ENCODE measurements at regions not wholly inside any gene's neighbourhood (a gene's known extent, or its start where the extent isn't known, plus 50 kb on each side); places are given as distances from the start of the nearest gene placed in this dataset.

- Mint-ChIP-seq H3K27me3 (ENCODE audit: unreplicated experiment) (no peaks in the 10 kb centered on the region), H3K4me1 (ENCODE audit: unreplicated experiment) (peaks cover 15% of the 10 kb centered on the region), H3K9me3 (ENCODE audit: unreplicated experiment) (no peaks in the 10 kb centered on the region), H3K4me3 (ENCODE audit: unreplicated experiment) (no peak overlapping the region), H3K27ac (ENCODE audit: unreplicated experiment) (no peak overlapping the region), H3K36me3 (ENCODE audit: low read depth, unreplicated experiment) (no peaks in the 10 kb centered on the region)
- DNase-seq (ENCODE audit: low spot score), result no peak
- no peak for TF ChIP-seq CTCF (IDR thresholded peaks at IDR 0.05; ENCODE audit: unreplicated experiment)
Measured at GRCh38 chr1:221159608-221160007, 280.4 kb downstream of the HLX start.

- no peak overlapping the region for H3K27ac Mint-ChIP-seq (ENCODE audit: unreplicated experiment)
- TF ChIP-seq CTCF (IDR thresholded peaks at IDR 0.05; ENCODE audit: unreplicated experiment), result no peak
- DNase-seq (ENCODE audit: low spot score), result no peak
- H3K4me1 Mint-ChIP-seq (ENCODE audit: unreplicated experiment), result peaks cover 10% of the 10 kb centered on the region
- no peaks in the 10 kb centered on the region for H3K9me3 Mint-ChIP-seq (ENCODE audit: unreplicated experiment)
- H3K4me3 Mint-ChIP-seq (ENCODE audit: unreplicated experiment), result no peak overlapping the region
- no peaks in the 10 kb centered on the region for H3K36me3 Mint-ChIP-seq (ENCODE audit: low read depth, unreplicated experiment)
- peaks cover 2% of the 10 kb centered on the region for H3K27me3 Mint-ChIP-seq (ENCODE audit: unreplicated experiment)
Measured at GRCh38 chr1:221161571-221162041, 282.4 kb downstream of the HLX start.

GRCh38 chr1:221162352-221162751 lies 283.1 kb downstream of the HLX start:
- no peak for TF ChIP-seq CTCF (IDR thresholded peaks at IDR 0.05; ENCODE audit: unreplicated experiment)
- Mint-ChIP-seq H3K36me3 (ENCODE audit: low read depth, unreplicated experiment) (no peaks in the 10 kb centered on the region), H3K9me3 (ENCODE audit: unreplicated experiment) (no peaks in the 10 kb centered on the region), H3K4me3 (ENCODE audit: unreplicated experiment) (no peak overlapping the region), H3K27me3 (ENCODE audit: unreplicated experiment) (peaks cover 2% of the 10 kb centered on the region), H3K27ac (ENCODE audit: unreplicated experiment) (no peak overlapping the region), H3K4me1 (ENCODE audit: unreplicated experiment) (peaks cover 10% of the 10 kb centered on the region)
- no peak for DNase-seq (ENCODE audit: low spot score)

GRCh38 chr1:221162939-221163338 lies 283.7 kb downstream of the HLX start:
- no peak for DNase-seq (ENCODE audit: low spot score)
- no peaks in the 10 kb centered on the region for H3K36me3 Mint-ChIP-seq (ENCODE audit: low read depth, unreplicated experiment)
- peaks cover 2% of the 10 kb centered on the region for H3K27me3 Mint-ChIP-seq (ENCODE audit: unreplicated experiment)
- peaks cover 10% of the 10 kb centered on the region for H3K4me1 Mint-ChIP-seq (ENCODE audit: unreplicated experiment)
- H3K27ac Mint-ChIP-seq (ENCODE audit: unreplicated experiment), result no peak overlapping the region
- H3K9me3 Mint-ChIP-seq (ENCODE audit: unreplicated experiment), result no peaks in the 10 kb centered on the region
- no peak for TF ChIP-seq CTCF (IDR thresholded peaks at IDR 0.05; ENCODE audit: unreplicated experiment)
- no peak overlapping the region for H3K4me3 Mint-ChIP-seq (ENCODE audit: unreplicated experiment)

GRCh38 chr1:221164029-221164428 lies 284.8 kb downstream of the HLX start:
- peaks cover 2% of the 10 kb centered on the region for H3K27me3 Mint-ChIP-seq (ENCODE audit: unreplicated experiment)
- TF ChIP-seq CTCF (IDR thresholded peaks at IDR 0.05; ENCODE audit: unreplicated experiment), result no peak
- peaks cover 10% of the 10 kb centered on the region for H3K4me1 Mint-ChIP-seq (ENCODE audit: unreplicated experiment)
- no peaks in the 10 kb centered on the region for H3K9me3 Mint-ChIP-seq (ENCODE audit: unreplicated experiment)
- H3K27ac Mint-ChIP-seq (ENCODE audit: unreplicated experiment), result no peak overlapping the region
- H3K4me3 Mint-ChIP-seq (ENCODE audit: unreplicated experiment), result no peak overlapping the region
- DNase-seq (ENCODE audit: low spot score), result no peak
- H3K36me3 Mint-ChIP-seq (ENCODE audit: low read depth, unreplicated experiment), result no peaks in the 10 kb centered on the region

All from endothelial cell (in vitro differentiated cells).